A549 (cell line): ENCODE measurements at regions not wholly inside any gene's neighbourhood (a gene's known extent, or its start where the extent isn't known, plus 50 kb on each side); places are given as distances from the start of the nearest gene placed in this dataset.

Experiments
- ATAC-seq, 2 experiments: fragments of 200-7000 bp in 1 of 2; fragments of >200 bp in 1 of 2; cut with Nextera tagmentation in 1 of 2; cut with Tn5 transposase in 1 of 2; 3 replicates each; pipeline versions ENCODE4 v1.8.0 to v1.9.1; 2018 to 2020; ENCODE audit warnings: mild to moderate bottlenecking in 1 of 2, moderate library complexity in 1 of 2
- CTCF ChIA-PET: fragments of 300-600 bp; sonication (Branson Sonifier 250); formaldehyde crosslinking; extraction: SDS; loops from one replicate; lab custom pipeline; 2021; ENCODE audit warnings: antibody characterized with exemption, inconsistent platforms; lab: Yijun Ruan, JAX
- POLR2A ChIA-PET: fragments of 350-600 bp; formaldehyde crosslinking; extraction: SDS; loops from one replicate; lab custom pipeline; 2021; ENCODE audit warnings: antibody characterized with exemption, inconsistent platforms; lab: Yijun Ruan, JAX
- DNase-seq, 2 experiments: peaks; one replicate each; pipeline versions ENCODE4 v3.0.0 to v3.0.0-alpha.2; 2011 to 2016; ENCODE audit warnings: low read depth in 1 of 2, low spot score in 1 of 2
- FAIRE-seq: peaks from 2 replicates; lab custom pipeline; 2011; peaks lifted over from hg19 to GRCh38; lab: Jason Lieb, UNC
- H3K27ac ChIP-seq, 2 experiments: fragments of >200 bp; sonication (Bioruptor Twin); formaldehyde crosslinking; 3 replicates each; pipeline ENCODE4 v1.5.1; 2016 to 2017
- H3K4me1 ChIP-seq: fragments of >200 bp; sonication (Bioruptor Twin); formaldehyde crosslinking; 3 replicates; pipeline ENCODE4 v1.6.1; 2016
- H3K4me2 ChIP-seq: fragments of >200 bp; sonication (Bioruptor Twin); formaldehyde crosslinking; 3 replicates; pipeline ENCODE4 v1.6.1; 2016
- H3K4me3 ChIP-seq: fragments of >200 bp; sonication (Bioruptor Twin); formaldehyde crosslinking; 3 replicates; pipeline ENCODE4 v1.5.1; 2016
- H3K9me3 ChIP-seq: fragments of >200 bp; sonication (Bioruptor Twin); formaldehyde crosslinking; 3 replicates; pipeline ENCODE4 v1.6.1; 2016
- ATOH8 ChIP-seq: fragments of 250-450 bp; sonication (Bioruptor Pico); IDR thresholded peaks from 2 replicates; pipeline ENCODE4 v1.5.0; 2020; ENCODE audit warnings: low read depth, mild to moderate bottlenecking, moderate library complexity
- BCL3 ChIP-seq: fragments of >200 bp; sonication (Bioruptor Twin); formaldehyde crosslinking; IDR thresholded peaks from 3 replicates; pipeline ENCODE4 v1.6.1; 2016
- BHLHE40 ChIP-seq: IDR thresholded peaks from 2 replicates; pipeline ENCODE4 v1.6.1; 2012; ENCODE audit warnings: low read depth, low read length, inconsistent platforms
- CBX8 ChIP-seq: fragments of 200-600 bp; sonication (generic); IDR thresholded peaks from 2 replicates; pipeline ENCODE4 v1.6.1; 2016
- E2F6 ChIP-seq: IDR thresholded peaks from 2 replicates; pipeline ENCODE4 v1.6.1; 2012; ENCODE audit warnings: low read depth, borderline replicate concordance
- EHMT2 ChIP-seq: fragments of 200-600 bp; sonication (generic); IDR thresholded peaks from 2 replicates; pipeline ENCODE4 v1.6.1; 2016; ENCODE audit warnings: antibody characterized with exemption, low read depth, mild to moderate bottlenecking, moderate library complexity
- EP300 ChIP-seq, 2 experiments: fragments of >200 bp; sonication (Bioruptor Twin); formaldehyde crosslinking; IDR thresholded peaks; 2 replicates in 1 of 2; 3 replicates in 1 of 2; pipeline ENCODE4 v1.6.1; 2016 to 2017
- ESRRA ChIP-seq: fragments of 150-350 bp; IDR thresholded peaks from 2 replicates; pipeline ENCODE4 v1.6.1; 2014; ENCODE audit warnings: mild to moderate bottlenecking, low read length, borderline replicate concordance
- FOSB ChIP-seq: fragments of 250-450 bp; sonication (Bioruptor Pico); IDR thresholded peaks from 2 replicates; pipeline ENCODE4 v1.5.0; 2020; ENCODE audit warnings: mild to moderate bottlenecking, moderate library complexity
- FOXS1 ChIP-seq: fragments of 250-450 bp; sonication (Bioruptor Pico); IDR thresholded peaks from 2 replicates; pipeline ENCODE4 v1.5.0; 2020; ENCODE audit warnings: mild to moderate bottlenecking, moderate library complexity
- GATA3 ChIP-seq: IDR thresholded peaks from 2 replicates; pipeline ENCODE4 v1.6.1; 2012; ENCODE audit warnings: borderline replicate concordance
- HOXA7 ChIP-seq: fragments of 250-450 bp; sonication (Bioruptor Pico); IDR thresholded peaks from 2 replicates; pipeline ENCODE4 v1.5.0; 2020; ENCODE audit warnings: mild to moderate bottlenecking, moderate library complexity
- JUN ChIP-seq, 2 experiments: fragments of >200 bp; sonication (Bioruptor Twin); formaldehyde crosslinking; IDR thresholded peaks; 2 replicates in 1 of 2; 3 replicates in 1 of 2; pipeline ENCODE4 v1.6.1; 2016 to 2017
- JUNB ChIP-seq: fragments of >200 bp; sonication (Bioruptor Twin); formaldehyde crosslinking; IDR thresholded peaks from 2 replicates; pipeline ENCODE4 v1.6.1; 2016
- KDM1A ChIP-seq: fragments of 200-600 bp; sonication (generic); IDR thresholded peaks from 2 replicates; pipeline ENCODE4 v1.6.1; 2016; ENCODE audit warnings: low read depth, mild to moderate bottlenecking
- KDM5A ChIP-seq: fragments of 200-600 bp; sonication (generic); IDR thresholded peaks from 2 replicates; pipeline ENCODE4 v1.6.1; 2016; ENCODE audit warnings: antibody characterized with exemption, mild to moderate bottlenecking
- MAZ ChIP-seq: fragments of 150-350 bp; IDR thresholded peaks from 2 replicates; pipeline ENCODE4 v1.6.1; 2014; ENCODE audit warnings: antibody characterized with exemption, low read depth, low read length, borderline replicate concordance
- NFE2L2 ChIP-seq: fragments of 150-350 bp; conservative IDR thresholded peaks from 2 replicates; pipeline ENCODE4 v1.6.1; 2014; ENCODE audit warnings: low read length
- PBX3 ChIP-seq: IDR thresholded peaks from 2 replicates; pipeline ENCODE4 v1.6.1; 2012
- POLR2A ChIP-seq: IDR thresholded peaks from 2 replicates; pipeline ENCODE4 v1.6.1; 2012; ENCODE audit warnings: mild to moderate bottlenecking, low read length
- RAD21 ChIP-seq, 2 experiments: fragments of >200 bp in 1 of 2; sonication (Bioruptor Twin) in 1 of 2; formaldehyde crosslinking in 1 of 2; IDR thresholded peaks in 1 of 2; conservative IDR thresholded peaks in 1 of 2; 2 replicates in 1 of 2; 3 replicates in 1 of 2; pipeline ENCODE4 v1.6.1; 2012 to 2018; ENCODE audit warnings: inconsistent platforms in 1 of 2
- RFX5 ChIP-seq: fragments of 450-650 bp; IDR thresholded peaks from 2 replicates; pipeline ENCODE4 v1.7.1; 2014; ENCODE audit warnings: antibody characterized with exemption, mild to moderate bottlenecking, moderate library complexity
- RNF2 ChIP-seq: fragments of 200-600 bp; sonication (generic); IDR thresholded peaks from 2 replicates; pipeline ENCODE4 v1.6.1; 2016; ENCODE audit warnings: low read depth, mild to moderate bottlenecking, antibody characterized with exemption, moderate library complexity, borderline replicate concordance
- SREBF2 ChIP-seq: fragments of 450-650 bp; IDR thresholded peaks from 2 replicates; pipeline ENCODE4 v1.6.1; 2014; ENCODE audit warnings: mild to moderate bottlenecking, moderate library complexity
- TP53 ChIP-seq: fragments of 250-450 bp; sonication (Bioruptor Pico); IDR thresholded peaks from 2 replicates; pipeline ENCODE4 v1.5.0; 2021; ENCODE audit warnings: mild to moderate bottlenecking, moderate library complexity
- ZC3H11A ChIP-seq: fragments of 450-650 bp; IDR thresholded peaks from 2 replicates; pipeline ENCODE4 v1.6.1; 2014; ENCODE audit warnings: antibody characterized with exemption, mild to moderate bottlenecking
- ZSCAN20 ChIP-seq: fragments of 250-450 bp; sonication (Bioruptor Pico); IDR thresholded peaks from 2 replicates; pipeline ENCODE4 v1.8.0; 2022; ENCODE audit warnings: mild to moderate bottlenecking, moderate library complexity
- WGBS: methylation state at CpG from one replicate; pipeline ENCODE4 v1.1.6; 2017; ENCODE audit errors: missing lambda C conversion rate; 5-methylcytosine and 5-hydroxymethylcytosine counted together

- POLR2A ChIA-PET, result no interaction called here
- FAIRE-seq (no peak), ATAC-seq (no peak), DNase-seq (no peak)
- Histone ChIP-seq H3K4me1 (no peaks in the 10 kb centered on the region), H3K27ac (no peak overlapping the region), H3K4me3 (no peak overlapping the region), H3K9me3 (peaks cover 26% of the 10 kb centered on the region; the same call in 2 of the 3 replicates)
- CTCF ChIA-PET, result no interaction called here
- no peak for TF ChIP-seq EHMT2
- TF ChIP-seq ATOH8 (CRISPR knock-in tag), result no peak
- TF ChIP-seq RAD21 (conservative IDR thresholded peaks at IDR 0.05 in 1 of 2, IDR thresholded peaks at IDR 0.05 in 1 of 2), result no peak
- no peak for TF ChIP-seq RFX5
- TF ChIP-seq JUNB, result no peak
- TF ChIP-seq JUN (IDR thresholded peaks at IDR 0.05), result no peak
- TF ChIP-seq SREBF2, result no peak
- no peak for TF ChIP-seq ZSCAN20 (CRISPR knock-in tag)
- no peak for TF ChIP-seq GATA3
- no peak for TF ChIP-seq NFE2L2
- TF ChIP-seq FOSB, result no peak
- no peak for TF ChIP-seq ESRRA
- TF ChIP-seq PBX3, result no peak
- TF ChIP-seq TP53, result no peak
- no peak for TF ChIP-seq RNF2
- TF ChIP-seq ZC3H11A, result no peak
- no peak for TF ChIP-seq HOXA7 (CRISPR knock-in tag)
- TF ChIP-seq, all 56 proteins: peak for 0
- 74% methylated on average over 4 of the region's 4 CpGs for WGBS
- no peak overlapping the region for H3K4me2 ChIP-seq
These were observed 111.0 kb downstream of the TBXT start for GRCh38 chr6:166056637-166057036.

- POLR2A ChIA-PET, result no interaction called here
These were observed 111.8 kb downstream of the TBXT start for GRCh38 chr6:166055801-166056200.

More at GRCh38 chr6:166055801-166056200, 111.8 kb downstream of the TBXT start:
- FAIRE-seq (no peak), ATAC-seq (no peak), DNase-seq (no peak)
- WGBS, result 57% methylated on average over 5 of the region's 5 CpGs
- no peak overlapping the region for H3K4me3 ChIP-seq
- H3K9me3 ChIP-seq, result peaks cover 32% of the 10 kb centered on the region; the same call in 2 of the 3 replicates
- no peaks in the 10 kb centered on the region for H3K4me1 ChIP-seq
- TF ChIP-seq KDM1A, result no peak
- no peak for TF ChIP-seq E2F6
- no peak for TF ChIP-seq POLR2A
- TF ChIP-seq FOXS1 (CRISPR knock-in tag), result no peak
- TF ChIP-seq EP300 (IDR thresholded peaks at IDR 0.05), result no peak
- no peak for TF ChIP-seq BHLHE40
- no peak for TF ChIP-seq BCL3
- TF ChIP-seq KDM5A, result no peak
- no peak for TF ChIP-seq GATA3
- no peak for TF ChIP-seq CBX8
- no peak for TF ChIP-seq MAZ
- TF ChIP-seq, all 56 proteins: peak for 0
- Histone ChIP-seq H3K4me2 (no peak overlapping the region), H3K27ac (no peak overlapping the region)
- CTCF ChIA-PET, result no interaction called here
